ENCODE measurements at regions not wholly inside any gene's neighbourhood (a gene's known extent, or its start where the extent isn't known, plus 50 kb on each side); places are given as distances from the start of the nearest gene placed in this dataset.
"Not testable (repeated sequence)": the region's sequence is repeated elsewhere in the genome, so short reads cannot be mapped to it uniquely, and the experiment has no call there.

DNA sequence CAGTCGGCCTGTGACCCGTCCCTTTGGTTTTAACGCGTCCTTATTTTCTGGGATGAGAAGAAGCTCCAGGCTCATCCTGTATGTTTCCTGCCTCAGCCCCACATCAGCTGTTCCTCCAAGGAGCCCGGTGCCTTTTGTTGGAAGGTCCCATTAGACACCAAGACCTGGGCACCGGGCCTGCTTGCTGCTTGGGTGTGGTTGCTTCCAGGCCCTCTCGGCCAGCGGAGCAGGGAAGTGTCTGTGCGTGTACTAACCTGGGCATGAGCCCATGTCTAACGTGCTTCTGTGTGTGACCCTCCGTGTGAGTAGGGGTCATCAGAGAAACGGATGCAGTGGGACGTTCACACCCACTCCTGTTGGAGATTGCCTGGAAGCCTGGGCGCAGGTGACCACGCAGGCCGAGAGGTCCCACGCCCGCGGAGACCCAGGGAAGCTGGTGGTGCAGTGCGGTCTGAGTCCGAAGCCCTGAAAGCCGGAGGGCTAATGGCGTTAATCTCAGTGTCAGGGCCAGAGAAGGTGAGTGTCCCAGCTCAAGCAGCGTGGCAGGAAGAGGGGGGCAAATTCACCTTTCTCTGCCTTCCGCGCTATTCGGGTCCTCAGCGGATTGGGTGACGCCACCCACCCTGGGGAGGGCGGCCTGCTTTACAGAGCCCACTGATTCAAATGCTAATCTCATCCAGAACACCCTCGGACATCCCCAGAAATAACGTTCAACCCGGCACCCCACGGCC is 131.3 kb downstream of the KIF26A start:
- DNase-seq (ENCODE audit: extremely low read depth, low read depth, low spot score): not testable (repeated sequence)

DNA sequence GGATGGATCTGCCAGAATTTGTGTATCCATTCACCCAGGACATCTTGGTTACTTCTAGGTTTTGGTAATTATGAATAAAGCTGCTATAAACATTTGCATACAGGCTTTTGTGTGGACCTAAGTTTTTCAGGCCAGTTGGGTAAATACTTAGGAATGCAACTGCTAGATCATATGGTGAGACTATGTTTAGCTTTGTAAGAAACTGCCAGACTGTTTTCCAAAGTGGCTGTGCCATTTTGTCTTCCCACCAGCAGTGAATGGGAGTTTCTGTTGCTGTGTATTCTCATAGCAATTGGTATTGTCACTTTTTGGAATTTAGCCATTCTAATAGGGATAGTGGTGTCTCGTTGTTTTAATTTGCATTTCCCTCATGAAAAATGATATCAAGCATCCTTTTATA is 133.0 kb downstream of the KIF26A start:
- no peak for DNase-seq (ENCODE audit: extremely low read depth, low read depth, low spot score)

DNA sequence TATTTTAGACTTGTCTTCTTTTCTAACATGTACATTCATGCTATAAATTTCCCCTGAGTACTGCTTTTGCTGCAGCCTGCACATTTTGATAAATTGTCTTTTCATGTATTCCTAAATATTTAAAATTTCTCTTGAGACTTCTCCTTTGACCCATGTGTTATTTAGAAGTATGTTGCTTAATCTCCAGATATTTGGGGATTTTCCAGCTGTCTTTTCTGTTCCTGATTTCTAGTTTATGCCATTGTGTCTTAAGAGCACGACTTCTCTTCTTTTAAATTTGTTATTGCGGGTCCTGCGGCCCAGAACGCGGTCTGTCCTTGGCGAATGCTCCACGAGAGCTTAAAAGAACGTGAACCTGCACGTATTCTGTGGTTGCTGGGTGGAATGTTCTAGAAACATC is 136.4 kb downstream of the KIF26A start:
- no peak for DNase-seq (ENCODE audit: extremely low read depth, low read depth, low spot score)

DNA sequence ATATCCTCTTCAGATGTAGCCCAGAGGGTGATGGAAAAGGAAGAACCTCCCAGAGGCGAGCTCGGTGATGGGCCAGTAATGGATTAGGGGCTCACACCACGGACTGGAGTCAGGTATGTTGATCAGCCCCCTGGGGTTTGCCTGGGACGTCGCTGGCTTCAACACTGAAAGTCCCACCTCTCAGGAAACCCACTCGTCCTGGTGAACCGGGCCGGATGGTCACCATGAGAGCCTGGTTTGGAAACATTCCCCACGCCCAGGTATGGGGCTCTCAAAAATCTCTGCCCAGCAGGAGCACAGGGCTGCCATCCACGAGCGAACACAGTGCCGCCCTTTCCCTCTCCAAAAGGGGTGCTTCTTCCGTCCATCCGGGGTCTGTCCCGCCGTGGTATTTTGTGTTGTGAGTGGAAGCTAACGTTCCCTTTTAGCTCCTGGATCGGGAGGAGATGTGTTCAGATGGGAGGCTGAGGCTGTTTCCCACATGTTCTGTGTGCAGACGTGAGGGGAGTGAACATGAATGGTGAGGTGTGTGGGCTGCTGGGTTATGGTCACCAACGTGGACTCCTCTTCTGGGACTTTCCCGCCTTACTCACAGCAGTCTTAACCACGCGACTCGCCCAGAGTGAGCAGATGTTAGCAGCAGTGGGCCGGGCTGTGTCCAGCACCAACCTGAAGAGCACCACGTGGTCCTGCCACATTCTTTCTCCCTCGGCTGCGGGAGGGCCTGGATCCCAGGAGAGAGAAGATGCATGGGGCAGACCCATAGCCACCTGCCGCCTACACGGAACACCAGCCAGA is 139.2 kb downstream of the KIF26A start:
- DNase-seq (ENCODE audit: extremely low read depth, low read depth, low spot score): no peak

DNA sequence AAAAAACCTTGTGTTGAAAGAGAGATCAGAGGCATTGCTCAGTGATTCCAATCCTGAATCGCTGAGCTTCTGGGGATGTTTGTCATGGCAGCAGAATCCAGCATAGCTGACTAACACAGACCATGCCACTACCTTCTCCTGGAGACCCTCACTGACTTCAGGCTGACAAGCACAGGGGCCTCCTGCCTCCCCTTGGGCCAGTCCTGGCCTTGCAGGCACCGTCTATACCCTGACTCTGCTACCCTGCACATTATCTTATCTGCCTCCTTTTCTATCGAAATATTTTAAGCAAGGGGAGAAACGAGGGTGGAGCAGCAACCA is 139.8 kb downstream of the KIF26A start:
- DNase-seq (ENCODE audit: extremely low read depth, low read depth, low spot score): no peak

DNA sequence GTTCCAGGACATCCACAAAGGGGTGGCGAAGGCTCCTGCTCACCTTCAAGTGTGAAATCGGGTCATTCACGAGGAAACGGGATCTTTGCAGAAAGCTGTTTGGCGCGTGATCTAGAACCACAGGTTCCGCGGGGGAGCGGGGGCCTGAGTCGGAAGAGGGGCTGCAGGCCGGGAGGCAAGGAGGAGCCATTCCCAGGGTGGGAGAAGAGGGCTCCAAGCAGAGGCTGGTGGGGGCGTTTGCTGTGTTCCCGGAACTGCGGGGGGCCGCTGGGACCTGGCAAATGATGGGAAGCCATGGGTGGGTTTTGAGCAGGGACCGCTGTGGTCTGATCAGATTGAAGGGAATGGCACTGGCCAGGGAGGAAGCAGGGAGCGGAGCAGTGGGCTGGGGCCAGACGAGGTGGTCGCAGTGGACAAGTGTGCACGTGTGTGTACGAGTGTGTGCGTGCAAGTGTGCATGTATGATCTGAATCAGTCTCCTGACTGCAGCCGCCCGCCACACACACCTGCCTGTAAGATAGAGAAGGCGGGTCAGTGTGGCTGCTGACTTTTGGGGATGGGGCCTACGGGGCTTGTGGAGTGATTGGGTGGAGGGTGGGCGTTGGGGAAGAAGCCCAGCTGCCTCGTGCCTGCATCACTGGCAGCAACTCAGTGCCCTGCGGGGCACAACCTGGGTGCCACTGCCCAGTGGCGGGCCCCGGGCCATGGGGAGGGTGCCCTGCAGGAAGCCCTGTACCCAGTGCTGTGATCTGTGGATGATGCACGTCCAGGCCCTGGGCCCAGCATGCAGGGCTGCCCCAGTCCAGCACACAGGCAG is 141.9 kb downstream of the KIF26A start:
- DNase-seq (ENCODE audit: extremely low read depth, low read depth, low spot score): no peak

DNA sequence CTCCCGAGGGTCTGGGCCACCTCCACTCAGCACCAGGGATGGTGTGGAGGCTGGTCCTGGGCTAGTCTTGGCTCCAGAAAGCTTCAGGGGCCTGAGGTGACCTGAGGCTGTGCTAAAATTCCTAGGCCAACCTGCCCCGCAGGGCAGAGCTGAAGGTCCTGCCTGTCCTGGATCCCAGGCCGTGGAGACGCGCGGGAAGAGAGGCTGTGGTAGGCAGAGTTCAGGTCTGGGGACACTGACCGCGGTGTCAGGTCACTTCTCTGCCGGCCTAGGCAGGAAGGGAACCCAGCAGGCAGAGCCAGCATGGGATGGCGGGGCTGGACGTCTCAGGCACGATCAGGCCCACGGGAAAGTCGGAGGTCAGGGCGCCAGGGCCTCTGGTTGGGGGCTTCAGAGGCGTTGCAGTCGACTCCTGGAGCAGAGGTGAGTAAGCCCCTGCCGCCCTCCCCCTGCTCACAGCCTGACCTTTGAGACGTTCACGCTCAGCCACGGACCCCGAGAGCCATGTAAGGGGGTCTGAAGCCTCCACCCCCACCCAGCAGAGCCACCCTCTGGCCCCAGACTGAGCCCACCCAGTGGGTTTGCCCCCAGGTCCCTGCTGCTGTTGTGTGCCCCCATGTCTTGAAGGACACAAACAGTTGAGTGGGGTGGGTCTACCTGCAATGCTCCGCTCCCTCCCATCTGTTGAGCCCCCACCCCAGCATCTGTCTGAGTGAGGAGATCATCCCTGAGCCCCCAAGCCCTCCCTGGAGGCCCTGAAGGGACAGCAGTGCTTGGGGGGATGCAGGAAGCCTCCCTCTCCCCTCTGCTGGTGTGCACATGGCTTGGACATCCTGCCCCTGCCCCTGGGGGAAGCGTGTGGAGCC is 142.7 kb downstream of the KIF26A start:
- no peak for DNase-seq (ENCODE audit: extremely low read depth, low read depth, low spot score)

DNA sequence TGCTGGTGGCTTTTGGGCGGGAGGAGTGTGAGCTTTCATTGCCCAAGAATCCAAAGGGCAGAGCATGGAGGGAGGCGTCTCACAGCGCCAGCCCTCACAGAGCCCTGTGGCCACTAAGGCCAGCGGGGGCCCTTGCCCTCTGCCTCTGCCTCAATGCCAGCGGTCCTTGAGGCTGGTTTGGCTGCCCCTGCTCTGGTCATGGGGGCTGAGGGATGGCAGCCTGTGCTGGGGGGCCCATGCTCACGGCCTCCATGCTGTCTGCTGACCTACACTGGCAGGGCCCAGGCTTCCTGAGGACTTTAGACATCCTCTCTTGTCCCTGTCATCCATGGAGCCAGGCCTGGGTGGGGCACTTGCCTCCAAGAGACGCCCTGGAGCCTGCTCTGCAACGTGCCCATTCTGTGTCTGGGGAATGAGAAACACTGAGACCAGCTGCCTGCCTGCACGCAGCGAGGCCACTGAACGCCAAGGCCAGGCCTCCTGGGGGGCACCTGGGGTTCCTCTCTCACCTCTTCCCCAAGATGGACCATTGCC is 143.4 kb downstream of the KIF26A start:
- DNase-seq (ENCODE audit: extremely low read depth, low read depth, low spot score): no peak

DNA sequence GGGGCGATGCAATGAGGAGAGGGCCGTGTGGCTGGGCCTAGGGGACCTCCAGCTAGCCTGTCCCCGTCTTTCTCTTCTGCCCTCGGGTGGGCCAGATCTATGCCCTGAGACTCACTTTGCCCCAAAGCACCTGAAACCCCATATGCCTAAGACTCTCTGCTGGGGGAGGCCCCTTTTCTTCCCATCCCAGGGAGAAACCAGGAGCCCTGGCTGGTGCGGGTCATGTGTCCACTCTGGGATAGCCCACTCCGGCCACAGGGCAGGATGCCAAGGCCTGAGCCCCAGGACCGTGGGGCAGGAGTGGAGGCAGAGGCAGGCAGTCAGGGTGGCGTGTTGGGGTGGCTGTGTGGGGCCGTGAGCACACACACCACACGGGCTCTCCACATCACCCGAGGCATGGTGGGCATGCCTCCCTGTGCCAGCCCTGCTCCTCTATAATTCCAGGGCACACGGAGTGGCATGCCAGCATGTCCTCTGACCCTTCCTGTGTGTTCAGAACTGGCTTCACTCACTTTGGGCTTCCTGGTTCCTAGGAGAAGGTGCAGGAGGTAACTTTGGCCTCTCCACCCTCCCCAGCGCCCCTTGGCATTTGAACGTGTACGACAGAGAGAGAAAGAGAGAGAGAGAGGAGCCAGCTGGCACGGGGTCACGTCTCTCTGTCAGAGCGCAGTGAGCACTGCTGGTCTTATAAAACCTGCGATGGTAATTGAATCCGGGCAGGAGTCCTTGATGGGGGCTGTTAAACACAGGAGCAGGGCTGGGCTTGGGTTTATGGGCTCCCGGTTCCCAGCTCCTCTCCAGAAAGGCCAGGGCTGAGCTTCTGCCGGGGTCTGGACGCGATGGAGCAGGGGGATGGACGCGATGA is 144.2 kb downstream of the KIF26A start:
- DNase-seq (ENCODE audit: extremely low read depth, low read depth, low spot score): no peak

DNA sequence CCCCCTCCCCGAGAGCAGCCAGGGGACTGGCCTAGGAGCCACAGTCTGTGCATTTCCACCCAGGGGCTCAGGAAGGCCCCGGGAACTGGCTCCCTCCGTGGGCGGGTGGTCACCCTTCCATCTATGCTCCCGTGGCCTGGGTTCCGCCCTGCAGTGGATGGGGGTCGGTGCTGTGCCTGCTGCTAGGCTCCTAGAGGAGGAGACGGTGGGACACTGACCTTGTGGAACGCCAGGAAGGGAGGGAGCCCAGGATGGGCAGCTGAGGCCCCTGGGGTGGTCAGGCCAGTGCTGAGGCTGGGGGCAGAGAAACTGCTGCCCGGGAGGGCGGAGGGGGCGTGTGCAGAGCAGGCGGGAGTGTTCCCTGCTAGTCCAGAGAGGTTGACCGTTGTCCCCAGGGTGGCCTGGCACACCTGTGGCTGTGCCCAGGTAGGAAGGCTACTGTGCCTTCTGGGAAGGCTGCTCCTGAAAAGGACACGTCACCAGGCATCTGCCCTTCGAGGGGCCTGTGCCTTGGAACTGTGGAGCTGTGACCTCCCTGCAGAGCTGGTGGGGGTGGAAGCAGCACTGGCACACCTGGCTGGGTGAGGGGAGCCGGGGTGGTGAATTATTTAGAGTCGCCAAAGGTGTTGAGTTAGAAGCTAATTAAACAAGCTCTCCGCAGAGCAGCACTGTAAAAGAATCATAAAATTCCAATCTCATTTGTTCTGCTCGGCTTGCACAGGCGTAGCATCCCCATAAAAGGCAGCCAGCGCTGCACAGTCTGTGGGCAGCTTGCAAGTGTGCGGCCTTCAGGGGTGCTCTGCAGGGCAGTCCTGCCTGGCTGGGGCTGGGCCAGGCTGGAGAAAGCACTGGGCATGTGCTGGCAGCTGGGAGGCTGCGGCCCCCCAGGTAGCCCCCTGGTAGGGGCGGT is 145.1 kb downstream of the KIF26A start:
- no peak for DNase-seq (ENCODE audit: extremely low read depth, low read depth, low spot score)

DNA sequence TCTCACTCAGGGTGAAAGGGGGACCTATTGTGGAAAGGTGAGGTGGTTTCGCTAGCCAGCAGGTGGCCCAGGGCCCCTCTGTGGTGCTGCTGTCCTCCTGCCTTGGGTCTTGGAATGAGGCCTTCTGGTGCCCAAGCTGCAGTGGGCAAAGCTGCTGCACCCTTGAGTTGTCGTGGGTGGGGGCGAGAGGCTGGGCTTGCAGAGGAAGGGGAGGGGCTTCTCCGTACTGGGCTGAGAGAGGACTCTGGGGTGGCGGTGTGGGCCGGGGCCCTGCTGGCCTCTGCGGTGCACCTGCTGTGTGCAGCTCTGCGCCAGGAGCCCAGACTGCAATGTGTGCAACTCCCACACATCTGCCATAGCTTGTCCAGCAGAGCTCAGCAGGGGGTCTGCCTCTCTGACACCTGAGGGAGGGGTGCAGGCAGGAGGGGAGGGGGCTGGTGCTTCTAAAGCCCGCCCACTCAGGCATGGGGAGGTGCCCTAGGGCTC is 145.8 kb downstream of the KIF26A start:
- DNase-seq (ENCODE audit: extremely low read depth, low read depth, low spot score): no peak

DNA sequence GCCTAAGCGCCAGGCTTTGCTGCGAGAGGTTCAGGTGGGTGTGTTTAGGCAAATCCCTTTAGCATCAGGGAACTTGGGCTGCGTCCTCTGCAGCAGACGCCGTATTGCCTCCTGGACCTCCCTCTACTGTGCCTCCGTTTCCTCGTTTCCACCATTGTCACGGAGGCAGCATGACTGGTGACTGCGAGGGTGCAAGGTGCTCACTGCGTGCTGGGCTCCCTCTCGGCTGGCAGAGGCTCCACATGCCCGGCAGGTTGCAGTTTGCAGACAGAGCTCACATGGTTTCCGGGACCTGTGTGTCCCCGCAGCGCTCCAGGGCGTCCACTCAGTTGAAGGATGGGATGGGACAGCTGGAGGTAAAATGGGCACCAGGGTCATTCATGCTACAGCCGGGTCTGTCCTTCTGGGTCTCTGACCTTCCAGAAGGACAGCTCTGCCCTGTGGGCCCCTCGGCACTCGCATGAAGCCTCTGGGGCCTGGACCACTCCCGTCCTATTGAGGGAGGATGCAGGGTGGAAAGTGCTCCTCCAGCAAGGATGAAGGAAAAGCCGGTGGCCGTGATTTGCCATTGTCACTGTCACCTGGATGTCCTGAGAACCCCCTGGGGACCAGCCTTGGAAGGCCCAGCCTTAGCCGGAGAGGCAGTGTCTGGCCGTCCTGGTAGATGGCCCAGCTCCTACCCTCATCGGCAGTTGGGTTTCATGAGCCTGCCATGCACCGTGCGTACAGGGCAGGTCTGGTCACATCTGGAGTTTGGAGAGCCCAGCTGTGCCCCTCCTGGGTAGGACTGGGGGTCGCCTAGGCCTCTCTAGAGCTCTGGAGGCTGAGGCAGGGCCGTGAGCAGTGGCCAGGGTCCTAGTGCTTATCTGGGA is 146.5 kb downstream of the KIF26A start:
- DNase-seq (ENCODE audit: extremely low read depth, low read depth, low spot score): no peak

DNA sequence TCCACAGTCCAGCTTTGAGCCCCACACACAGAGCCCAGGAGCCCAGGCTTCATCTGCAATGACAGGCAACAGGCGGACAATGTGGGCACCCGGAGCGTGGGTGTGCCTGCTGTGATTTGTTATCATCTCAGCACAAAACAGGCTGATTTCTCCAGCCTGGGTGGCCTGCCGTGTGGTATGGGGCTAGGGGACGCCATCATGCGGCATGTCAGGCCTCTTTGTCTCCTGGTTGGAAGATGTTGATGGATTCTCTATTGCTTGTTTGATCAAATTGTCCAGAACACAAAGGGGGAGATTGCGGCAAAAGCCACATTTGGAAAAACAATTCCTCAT is 147.1 kb downstream of the KIF26A start:
- no peak for DNase-seq (ENCODE audit: extremely low read depth, low read depth, low spot score)

DNA sequence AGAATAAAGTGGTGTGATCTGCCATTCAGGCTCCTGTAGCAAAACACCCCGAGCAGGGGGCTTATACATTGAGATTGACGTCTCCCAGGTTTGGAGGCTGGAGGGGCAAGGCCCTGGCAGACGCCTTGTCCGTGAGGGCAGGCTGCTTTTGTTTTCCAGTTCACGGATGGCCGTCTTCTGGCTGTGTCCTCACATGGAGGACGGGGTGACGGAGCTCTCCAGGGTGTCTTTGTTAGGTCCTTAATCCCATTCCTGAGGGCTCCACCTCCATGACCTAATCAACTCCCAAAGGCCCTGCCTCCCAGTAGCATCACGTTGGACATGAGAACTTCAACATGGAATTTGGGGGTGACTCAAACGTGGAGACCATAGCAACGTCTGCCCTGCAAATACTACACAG is 147.7 kb downstream of the KIF26A start:
- no peak for DNase-seq (ENCODE audit: extremely low read depth, low read depth, low spot score)

DNA sequence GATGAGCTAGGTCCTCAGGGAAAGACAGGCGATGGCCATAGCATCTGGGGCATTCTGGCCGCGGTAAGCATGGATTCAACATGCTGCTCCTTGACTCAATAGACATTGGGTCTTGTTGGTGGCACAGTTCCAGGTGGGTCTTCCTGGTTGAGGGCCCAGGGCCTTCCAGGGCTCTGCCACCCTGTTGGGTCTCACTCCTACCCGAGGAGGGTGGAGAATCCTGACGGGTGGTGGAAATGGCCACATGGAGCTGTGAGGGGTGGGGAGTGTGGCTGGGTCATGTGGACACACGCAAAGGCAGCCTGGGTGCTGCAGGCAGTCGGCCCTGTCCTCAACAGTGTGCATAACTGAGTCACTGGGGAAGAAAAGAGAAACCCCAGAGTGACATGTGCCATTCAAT is 148.1 kb downstream of the KIF26A start:
- no peak for DNase-seq (ENCODE audit: extremely low read depth, low read depth, low spot score)

DNA sequence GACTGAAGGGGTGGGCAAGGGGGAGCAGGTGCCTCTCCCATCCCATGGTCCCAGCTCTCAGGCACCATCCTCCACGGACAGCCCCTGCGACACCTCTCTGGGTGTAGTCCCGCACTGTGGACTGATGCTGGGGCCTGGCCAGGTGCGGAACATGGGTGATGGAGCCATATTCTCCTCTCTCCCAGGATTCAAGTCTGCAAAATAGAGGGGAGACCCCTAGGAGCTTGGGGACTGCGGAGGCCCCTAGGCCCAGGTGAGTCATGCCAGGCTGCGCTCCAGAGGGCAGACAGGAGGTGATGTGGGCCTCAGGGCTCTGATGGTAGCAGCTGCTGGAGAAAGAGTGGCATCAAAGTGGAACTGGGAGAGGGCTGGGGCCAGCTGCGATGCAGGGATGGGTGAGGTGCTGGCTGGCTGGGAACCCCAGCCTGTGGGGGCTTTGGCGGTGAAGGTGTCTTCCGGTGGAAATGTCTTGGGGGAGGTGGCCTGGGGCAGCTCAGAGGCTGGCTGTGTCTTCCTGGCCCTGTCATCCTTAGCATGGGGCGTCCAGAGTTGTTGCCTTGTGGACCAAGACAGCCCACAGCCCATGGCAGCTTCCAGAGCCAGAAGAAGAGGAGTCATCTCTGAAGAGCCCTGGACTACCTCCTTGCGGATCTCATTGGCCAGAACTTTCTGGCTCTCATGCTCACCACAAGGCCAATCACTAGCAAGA is 149.1 kb downstream of the KIF26A start:
- DNase-seq (ENCODE audit: extremely low read depth, low read depth, low spot score): no peak

DNA sequence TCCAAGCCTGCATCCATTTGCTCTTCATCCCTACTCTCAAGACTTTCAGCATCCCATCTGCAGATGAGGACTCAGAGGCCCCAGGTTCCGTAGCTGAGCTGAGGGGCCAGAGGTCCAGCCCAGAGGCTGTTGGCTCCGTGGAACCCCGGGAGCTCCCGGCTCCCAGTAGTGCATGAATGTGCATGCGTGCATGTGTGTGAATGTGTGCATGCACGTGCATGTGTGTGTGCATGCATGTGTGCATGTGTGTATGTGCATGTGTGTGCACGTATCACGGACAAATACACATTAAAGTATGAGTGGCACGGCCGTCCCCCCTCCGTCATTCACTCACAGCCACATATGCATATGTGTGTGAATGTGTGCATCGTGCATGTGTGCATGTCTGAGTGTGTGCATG is 149.9 kb downstream of the KIF26A start:
- no peak for DNase-seq (ENCODE audit: extremely low read depth, low read depth, low spot score)

Measured in glomerular endothelial cell (primary cell).